Activated CD8-positive, alpha-beta memory T cell treated with anti-CD3 and anti-CD28 coated beads, Interleukin-2, amount 50 U/mL, for 24 hours (primary cell): ENCODE measurements at regions not wholly inside any gene's neighbourhood (a gene's known extent, or its start where the extent isn't known, plus 50 kb on each side); places are given as distances from the start of the nearest gene placed in this dataset.
A peak's percentile ranks its signal among the peaks of the same experiment; 100 is the strongest.

ENCODE experiments used
- DNase-seq: peaks from one replicate; pipeline ENCODE4 v3.0.0-alpha.2; 2020; ENCODE audit errors: extremely low read depth

DNA sequence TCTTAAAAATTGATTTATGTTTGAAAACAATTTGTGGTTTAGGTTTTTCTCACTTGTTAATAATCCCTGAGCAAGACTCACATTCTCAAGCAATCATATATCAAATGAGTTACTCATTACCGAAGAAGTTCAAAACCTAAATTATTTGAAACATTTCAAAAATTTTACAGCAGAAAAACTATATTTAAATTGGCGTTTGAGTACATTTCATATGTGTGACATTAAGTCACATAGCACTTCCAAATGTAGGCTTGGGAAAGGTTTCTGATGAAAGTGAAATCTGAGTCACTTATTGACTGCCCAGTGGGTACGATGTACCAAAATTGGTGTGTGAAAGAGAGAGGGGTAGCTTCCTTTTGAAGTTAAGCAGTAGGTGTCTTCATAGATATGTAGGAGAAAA lies 411.4 kb upstream of the SGCD start:
- no peak for DNase-seq

DNA sequence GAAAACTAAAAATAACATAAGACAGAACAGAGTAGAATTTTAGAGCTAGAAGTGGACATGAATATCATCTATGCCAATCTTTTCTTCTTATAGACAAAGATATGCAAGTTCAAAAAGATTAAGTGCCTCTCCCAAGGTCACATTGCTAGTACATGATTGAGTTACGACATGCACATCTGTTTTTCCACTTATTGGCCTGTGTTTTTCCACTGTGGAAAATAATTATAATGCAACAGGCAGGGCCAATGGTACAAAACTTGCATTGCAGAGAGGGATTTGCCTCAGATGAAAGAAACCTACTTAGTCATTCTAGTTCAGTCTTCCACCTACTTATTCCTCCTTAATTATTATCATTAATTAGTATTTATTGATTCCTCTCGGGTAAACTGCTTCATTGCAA lies 407.8 kb upstream of the SGCD start:
- no peak for DNase-seq

DNA sequence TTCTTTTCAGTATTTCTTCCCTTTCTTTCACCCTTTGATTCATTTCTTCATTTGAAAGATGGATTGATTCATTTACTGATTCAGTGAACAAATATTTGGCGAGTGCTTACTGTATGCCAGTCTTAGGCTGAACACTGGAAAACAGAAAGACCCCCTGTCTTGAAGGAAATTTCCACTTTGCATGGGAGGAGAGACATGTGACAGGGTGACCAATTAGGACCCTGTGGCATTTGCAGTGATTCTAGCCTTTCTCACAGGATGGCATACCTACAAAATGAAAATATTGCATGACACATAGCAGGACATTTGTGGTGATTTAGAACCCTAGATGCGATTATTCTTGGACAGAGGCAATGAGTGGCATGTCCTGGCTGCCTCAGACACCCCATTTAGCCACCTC lies 407.2 kb upstream of the SGCD start:
- DNase-seq: no peak

DNA sequence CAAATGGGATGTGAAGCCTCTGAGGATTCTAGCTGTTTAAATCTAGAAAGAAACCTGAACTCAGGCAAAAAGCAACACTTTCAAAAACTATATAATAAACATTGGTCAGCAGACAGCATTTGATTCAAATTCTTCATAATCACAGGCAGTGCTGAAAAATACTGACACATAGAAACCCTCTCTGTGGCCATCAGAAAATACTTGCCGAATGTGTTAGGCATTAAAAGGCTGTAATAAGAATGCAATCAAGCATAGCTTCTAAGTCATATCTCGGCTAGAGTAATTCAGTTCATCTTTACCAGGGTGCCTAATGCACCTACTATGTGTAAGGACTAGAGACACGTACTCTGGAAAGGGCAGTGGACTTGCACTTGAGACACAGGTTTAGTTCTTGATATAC lies 405.3 kb upstream of the SGCD start:
- no peak for DNase-seq

DNA sequence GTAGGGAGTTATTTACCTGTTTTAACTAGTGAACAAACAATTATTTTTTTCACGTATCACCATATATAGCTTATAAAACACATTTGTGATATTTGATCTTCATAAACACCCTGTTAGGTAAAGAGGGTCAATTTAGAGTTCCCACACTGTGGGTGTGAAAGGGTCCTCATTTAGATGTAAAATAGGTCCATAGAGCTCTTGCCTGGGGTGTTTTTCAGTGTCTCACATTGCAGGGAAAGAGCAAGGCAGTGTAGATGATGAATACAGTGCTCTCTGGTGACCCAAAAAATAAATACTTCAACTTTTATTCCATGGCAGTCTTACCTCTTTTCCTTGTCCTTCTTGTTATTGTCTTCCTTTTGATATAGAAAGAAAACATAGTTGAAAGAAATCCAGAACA lies 403.2 kb upstream of the SGCD start:
- DNase-seq: no peak

DNA sequence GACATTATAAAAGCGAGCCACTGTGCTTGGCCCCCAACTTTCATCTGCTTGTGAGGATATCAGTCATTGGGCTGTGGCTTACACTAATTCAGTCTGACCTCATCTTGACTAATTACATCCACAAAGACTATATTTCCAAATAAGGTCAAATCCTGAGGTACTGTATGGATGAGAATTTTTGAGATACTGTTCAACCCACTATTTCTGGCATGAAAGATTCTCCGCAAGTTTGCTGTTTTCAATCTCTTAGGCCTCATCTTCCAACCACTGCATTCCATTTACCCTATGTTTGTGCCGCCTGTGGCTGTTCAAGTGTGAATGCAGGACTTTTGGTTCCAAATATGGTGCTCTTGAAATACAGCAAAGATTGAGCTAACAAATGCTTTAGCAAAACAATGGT lies 400.9 kb upstream of the SGCD start:
- no peak for DNase-seq

DNA sequence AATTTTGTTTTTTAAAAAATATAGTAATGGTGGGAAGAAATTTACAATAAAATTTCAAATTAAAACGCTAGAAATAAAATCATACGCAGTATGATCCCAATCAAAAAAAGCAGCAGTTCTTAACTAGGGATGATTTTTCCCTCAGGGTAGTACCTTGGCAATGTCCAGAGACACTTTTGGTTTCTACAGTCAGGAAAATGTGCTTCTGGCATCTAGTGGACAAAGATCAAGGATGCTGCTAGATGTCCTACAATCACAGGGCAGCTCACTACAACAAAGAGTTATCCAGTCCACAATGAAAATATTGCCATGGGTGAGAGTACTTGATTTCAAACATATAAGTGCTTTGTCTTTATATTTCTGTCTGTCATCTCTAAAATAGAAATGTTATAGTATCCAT lies 400.2 kb upstream of the SGCD start:
- DNase-seq: no peak

DNA sequence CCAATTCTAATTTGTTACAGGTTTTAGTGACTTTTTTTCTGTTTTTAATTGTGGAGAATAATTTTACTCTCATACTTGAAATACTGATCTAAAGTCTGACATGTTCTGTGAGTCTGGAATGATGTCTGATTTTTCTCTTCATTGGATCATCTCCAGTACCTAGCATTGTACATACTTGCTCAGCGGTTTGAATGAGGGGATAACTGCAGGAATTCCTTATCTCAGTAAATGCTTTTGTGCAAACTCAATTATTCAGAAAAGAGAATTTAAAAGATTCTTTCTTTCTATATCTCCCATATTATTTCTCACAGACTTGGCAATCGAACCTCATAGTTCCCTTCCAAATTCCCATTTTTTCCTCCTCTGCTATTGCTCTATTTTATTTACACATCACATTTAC lies 397.9 kb upstream of the SGCD start:
- no peak for DNase-seq

DNA sequence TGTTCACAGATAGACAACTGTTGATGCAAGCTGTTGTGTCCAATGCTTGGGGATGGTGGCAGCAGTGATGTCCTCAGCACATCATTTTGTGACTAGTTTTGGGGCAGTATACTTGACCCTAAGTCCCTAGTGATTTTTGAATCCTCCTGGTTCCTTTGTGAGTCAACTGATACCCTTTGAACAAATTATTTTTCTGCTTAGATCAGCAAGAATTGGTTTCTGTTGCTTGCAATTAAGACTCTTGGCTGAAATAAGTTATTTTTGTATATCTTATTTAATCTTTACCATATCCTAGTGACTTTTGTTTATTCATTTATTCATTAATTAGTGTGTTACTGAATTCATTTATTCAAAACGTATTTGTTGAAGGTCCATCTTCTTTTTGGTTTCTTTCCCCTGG lies 392.0 kb upstream of the SGCD start:
- no peak for DNase-seq

DNA sequence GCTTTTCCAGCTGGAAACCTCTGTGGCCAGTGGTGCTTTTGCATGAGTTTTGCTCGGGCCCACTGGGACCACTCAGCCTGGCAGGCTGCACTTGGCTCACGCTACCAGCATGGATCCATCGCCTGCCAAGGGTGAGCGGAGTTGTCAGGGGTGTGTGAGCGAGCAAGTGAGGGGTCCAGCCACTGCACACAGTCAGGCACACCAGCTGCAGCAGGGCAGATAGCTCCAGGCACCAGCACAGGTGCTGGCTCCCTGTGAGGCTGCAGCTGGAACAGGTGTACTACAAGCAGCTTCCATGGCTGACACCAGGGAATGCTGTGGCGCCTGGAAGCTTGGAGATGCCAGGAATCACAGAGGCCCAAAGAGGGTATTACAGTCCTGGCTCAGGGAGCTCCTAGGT lies 391.2 kb upstream of the SGCD start:
- DNase-seq: no peak

DNA sequence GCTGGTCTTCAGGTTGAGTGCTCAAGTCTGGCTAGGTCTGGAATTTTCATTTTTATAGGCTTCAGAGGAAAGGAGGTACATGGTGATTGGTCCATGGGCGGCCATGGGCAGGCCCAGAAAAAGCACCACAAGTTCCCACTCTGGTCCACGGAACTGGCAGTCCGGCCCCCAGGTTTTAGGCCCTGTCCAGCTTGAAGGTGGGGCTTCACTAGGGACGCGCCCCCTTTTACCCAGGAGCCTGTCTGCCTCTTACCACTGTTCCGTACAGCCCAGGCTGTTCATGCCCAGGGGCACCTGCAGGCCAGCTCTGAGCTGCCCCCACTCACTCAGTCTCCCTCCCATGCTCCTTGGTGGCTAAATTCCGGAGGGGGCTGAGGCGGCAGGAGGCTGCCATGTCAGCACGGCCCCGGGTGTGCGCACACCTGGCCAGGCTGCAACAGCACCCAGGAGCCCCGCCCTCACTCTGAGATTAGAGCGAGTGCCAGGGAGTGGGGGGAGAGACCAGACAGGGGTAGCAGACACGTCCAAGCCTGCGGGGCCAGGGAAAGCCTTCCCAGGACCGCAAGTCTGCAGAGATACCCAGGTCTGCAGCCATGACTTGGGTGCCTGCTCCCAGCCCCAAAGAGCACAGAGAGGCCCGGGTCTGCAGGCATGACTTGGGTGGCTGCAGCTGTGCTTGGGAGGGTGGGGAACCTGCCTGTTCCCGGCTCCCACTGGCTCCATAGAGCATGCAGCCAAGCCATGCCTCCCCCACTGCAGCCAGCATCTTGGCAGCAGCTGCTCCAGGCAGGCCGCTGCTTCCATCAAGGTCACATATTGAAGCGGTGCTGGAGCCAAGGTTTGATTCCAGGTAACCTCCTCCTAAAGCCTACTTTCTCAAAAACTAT lies 390.2 kb upstream of the SGCD start:
- DNase-seq: no peak

DNA sequence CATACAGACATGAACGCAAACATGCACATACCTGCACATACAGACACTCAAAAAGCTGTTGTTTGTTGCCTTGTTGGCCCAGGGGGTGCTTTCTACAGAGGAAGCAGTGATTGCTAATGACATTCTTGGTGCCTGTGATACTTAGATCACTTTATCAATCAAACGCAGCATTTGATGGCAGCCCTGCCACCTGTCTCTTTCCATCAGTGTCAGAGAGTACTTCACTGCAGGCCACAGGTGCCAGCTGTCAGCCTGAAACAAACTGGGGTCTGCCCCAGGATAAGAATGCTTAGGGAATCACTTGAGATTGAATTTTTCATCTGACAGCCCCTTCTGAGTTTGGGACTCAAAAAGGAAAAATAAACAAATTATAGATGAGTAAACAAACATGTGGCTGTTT lies 388.9 kb upstream of the SGCD start:
- DNase-seq: no peak

DNA sequence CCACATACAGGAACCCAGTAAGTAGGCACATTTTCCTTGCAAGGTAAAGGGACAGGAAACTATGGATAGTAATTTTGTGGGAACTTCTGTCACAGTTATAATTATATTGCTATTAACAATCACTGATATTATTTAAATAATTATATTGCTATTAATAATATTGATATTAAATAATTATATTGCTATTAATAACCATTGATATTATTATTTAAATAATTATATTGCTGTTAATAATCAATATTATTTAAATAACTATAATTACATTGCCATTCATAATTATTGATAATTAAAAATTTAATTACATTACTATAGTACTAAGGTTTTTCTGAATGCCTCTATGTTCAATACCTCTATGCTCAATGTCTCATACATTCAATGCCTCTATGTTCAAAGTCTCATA lies 385.6 kb upstream of the SGCD start:
- DNase-seq: no peak

DNA sequence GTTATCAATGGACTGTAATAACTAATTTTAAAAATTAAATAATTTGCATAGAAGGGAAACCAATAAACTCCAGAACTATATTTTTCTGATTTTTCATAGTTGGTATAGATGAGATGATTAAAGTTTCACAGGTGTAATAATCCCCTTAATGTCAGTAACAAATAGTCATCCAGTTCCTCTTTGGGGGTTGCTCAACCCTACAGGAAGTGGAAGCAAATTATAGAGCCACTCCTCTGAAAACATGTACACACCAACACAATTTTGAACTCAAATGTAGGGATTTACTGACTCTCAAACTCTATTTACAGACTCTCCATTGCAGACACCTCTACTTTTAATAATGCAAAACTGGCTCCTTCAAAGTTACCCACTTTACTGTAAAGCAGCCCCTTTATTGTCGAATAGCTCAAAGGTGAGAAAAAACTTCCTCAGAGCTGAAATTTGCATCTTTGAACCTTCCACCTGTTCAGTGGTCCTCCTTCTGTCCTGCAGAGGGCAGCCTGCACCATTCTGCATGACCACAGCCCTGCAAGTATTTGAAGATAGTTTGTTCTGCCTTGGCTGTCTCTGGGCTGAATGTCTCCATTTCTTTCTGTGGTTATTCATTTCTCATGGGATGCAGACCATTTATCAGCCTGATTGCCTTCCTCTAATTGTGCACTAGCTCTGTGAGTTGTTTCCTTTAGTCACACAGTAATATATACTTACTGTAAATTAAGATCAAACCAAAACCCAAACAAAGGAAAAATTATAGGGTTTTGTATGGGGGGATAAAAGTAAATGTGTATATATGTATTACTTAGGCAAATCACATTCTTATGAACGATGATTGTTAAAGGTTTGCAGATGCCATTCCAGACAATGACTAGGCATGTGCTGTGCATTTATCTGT lies 383.2 kb upstream of the SGCD start:
- peak; percentile 0 for DNase-seq

DNA sequence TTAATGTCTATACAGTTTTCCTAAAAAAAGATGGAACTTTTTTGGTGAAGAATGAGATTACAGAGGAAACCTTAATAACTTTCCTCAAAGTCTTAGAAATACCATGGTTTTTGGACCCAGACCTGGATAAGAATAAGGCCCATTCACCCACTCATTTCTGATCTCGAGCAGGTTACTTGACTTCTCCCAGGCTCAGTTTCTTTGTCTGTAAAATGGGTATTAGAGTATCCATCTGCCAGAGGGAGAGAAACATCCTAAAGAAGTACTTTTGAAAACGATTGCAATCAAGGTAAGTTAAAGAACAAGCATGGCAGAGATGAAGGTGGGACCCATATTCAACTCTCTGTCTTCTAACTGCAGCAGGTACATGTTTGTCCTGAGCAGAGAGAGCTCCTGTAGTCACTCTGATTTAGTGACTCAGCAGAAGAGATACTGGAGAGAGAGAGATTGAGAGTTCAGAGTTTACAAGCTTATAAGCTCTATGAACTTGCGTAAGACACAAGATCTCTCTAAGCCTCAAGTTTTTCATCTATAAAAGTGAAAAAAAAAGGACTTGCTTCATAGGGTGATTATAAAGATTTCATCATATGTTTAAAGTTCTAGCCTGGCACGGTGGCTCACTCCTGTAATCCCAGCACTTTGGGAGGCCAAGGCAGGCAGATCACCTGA lies 379.4 kb upstream of the SGCD start:
- DNase-seq: no peak

DNA sequence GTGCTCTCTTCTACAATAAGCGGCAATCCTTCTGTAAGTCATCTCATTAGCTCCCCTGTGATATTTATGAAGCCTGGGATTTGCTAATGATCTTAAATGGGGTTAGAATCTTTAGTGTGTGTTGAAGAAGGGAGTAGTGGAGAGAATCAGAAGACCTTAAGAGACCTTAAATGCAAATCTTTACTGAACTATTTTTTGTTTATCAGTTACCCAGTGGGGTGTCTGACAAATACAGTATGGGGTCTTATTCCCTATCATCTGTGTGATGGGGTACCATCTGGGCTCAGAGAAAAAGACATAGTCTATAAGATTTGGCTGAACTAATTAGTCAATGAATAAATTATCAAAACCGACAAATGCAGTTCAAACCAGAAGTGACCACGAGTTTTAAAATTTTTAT lies 378.4 kb upstream of the SGCD start:
- DNase-seq: no peak

DNA sequence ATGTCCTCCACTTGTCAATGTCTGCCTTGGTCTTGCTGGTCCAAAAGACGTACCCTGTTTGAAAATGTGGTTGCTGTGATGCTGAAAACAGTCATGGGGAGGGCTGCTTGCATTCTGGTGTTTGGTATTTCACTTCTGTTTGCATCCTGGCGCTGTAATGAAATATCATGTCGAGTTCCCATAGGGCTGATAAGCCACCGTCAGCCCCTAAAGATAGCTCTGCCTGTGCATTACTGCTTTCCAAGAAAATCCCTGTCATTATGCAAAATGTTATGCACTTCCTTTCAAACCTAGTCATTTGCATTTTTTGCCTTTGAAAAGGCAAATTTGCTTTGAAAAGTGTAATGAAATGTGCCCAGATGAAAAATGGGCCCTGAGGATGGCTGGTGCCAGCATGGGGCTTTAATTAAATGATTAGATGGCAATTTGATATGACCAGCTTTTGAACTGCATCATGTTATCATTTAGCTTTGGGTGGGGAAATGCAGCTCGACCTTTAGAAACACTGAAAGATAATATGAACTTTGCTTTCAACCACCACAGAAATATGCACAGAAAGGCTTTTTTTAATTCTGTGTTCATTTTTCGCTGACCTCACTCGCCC lies 374.4 kb upstream of the SGCD start:
- no peak for DNase-seq

DNA sequence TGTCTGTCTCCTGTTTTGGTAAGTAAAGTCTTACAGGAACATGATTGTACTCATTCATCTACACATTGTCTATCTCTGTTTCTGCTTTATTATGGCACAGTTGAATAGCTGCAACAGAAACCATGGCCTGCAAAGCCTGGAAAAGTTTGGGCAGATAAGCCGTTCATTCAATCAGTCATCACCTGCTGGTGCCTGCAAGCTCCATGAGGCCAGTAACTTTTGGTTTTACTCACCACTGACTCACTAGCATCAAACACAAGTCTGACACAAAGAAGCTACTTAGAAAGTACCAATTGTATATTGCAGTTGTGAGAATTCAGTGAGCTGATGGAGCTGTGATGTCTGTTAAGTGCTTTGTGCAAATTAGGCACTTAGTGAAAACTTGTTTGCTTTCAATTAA lies 373.6 kb upstream of the SGCD start:
- DNase-seq: no peak

DNA sequence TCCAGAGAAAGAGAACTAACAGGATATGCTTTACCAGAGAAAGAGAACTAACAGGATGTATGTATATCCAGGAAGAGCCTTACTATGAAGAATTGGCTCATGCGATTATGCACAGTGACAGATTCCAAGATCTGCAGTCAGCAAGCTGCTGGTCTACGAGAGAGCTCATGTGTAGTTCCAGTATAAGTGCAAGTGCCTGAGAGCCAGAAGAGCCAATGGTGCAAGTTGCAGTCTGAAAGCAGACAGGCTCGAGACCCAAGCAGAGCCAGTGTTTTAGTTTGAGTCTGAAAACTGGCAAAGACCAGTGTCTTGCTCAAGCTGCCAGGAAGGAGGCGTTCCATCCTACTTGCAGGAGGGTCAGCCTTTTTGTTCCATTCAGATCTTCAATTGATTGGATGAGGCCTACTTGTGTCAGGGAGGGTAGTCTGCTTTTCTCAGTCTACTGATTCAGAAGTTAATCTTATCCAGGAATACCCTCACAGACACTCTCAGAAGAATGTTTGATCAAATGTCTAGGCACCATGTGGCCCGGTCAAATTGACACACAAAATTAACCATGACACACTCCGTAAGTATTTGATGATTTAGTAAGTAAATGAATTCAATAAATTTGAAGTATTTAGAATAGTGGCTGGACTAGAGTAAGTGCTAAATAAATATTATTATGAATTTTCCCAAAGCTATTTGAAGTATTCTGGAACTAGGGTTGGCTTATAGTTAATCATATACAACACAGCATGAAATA lies 372.1 kb upstream of the SGCD start:
- no peak for DNase-seq

DNA sequence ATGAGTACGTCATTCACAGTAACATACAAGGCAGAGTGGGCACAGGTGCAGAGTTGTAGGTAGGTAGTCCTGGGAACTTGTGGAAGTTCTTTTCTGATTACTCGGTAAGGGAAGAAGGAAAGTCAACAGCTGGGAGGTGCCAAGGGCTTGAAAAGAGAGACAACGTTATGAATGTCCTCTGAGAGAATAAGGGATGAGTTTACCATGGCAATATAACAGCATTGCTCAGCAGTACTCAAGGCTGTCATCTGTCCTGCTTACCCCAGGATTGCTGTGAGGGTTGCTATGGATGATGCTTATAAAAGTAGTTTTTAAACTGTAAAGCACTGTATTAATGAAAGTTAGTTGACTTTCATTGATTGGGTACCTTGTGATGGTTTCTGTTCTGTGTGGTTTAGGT lies 369.1 kb upstream of the SGCD start:
- no peak for DNase-seq

DNA sequence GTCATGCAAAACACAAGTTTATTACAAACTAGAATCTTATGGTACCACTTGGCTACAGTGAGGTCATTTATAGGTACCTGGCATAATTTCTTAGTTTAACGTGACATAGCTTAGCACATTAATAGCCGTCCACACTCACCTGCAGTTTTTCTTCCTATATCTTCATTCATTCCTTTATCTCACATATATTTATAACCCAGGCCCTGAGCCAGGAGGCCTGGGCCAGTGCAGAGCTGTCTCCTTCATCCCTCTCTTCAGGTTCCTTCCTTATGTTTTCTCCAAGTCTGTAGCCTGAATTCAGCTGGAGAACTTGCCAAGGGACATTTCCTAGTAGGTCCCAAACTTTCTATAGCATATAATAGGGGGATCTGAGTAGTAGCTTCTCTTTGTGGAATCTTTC lies 367.9 kb upstream of the SGCD start:
- no peak for DNase-seq
